SK-N-SH (cell line): ENCODE measurements at regions not wholly inside any gene's neighbourhood (a gene's known extent, or its start where the extent isn't known, plus 50 kb on each side); places are given as distances from the start of the nearest gene placed in this dataset.

Source experiments
- CTCF ChIA-PET: fragments of 300-600, 350-600 bp; formaldehyde crosslinking; extraction: SDS; loops from one replicate; lab custom pipeline; 2021; lab: Yijun Ruan, JAX
- POLR2A ChIA-PET: fragments of 350-600 bp; sonication (Branson Sonifier 250); formaldehyde crosslinking; extraction: SDS; loops from one replicate; lab custom pipeline; 2020; ENCODE audit warnings: antibody characterized with exemption, inconsistent platforms; lab: Yijun Ruan, JAX
- DNase-seq: peaks from one replicate; pipeline ENCODE4 v3.0.0; 2012
- H2AFZ ChIP-seq: fragments of 200-600 bp; sonication (generic); 2 replicates; pipeline ENCODE4 v1.8.1; 2016; ENCODE audit warnings: antibody characterized with exemption, mild to moderate bottlenecking, low read depth
- H3F3A ChIP-seq: fragments of 200-600 bp; sonication (generic); replicated peaks from 2 replicates; pipeline ENCODE3; 2016; ENCODE audit warnings: antibody characterized with exemption, mild to moderate bottlenecking; ENCODE audit not compliant: insufficient read depth
- H3K27ac ChIP-seq, 2 experiments: fragments of 200-500 bp in 1 of 2; fragments of 200-600 bp in 1 of 2; sonication (Bioruptor generic) in 1 of 2; sonication (generic), shearing (Covaris generic) in 1 of 2; 2 replicates each; pipeline versions ENCODE4 v1.5.1 to v1.6.1; 2014 to 2016; ENCODE audit warnings: low read depth in 2 of 2, inconsistent platforms in 1 of 2, low read length in 1 of 2, mild to moderate bottlenecking in 1 of 2, mixed read lengths in 1 of 2
- H3K27me3 ChIP-seq: fragments of 200-600 bp; sonication (generic), shearing (Covaris generic); 2 replicates; pipeline ENCODE4 v1.6.1; 2016; ENCODE audit warnings: mixed run types; ENCODE audit not compliant: insufficient read depth
- H3K36me3 ChIP-seq, 2 experiments: fragments of 200-500 bp in 1 of 2; fragments of 200-600 bp in 1 of 2; sonication (Bioruptor generic) in 1 of 2; sonication (generic) in 1 of 2; replicated peaks in 1 of 2; 2 replicates each; pipeline versions ENCODE3 to v1.5.1; 2014 to 2016; ENCODE audit warnings: low read length in 1 of 2, mild to moderate bottlenecking in 1 of 2; ENCODE audit not compliant: insufficient read depth in 2 of 2, control insufficient read depth in 1 of 2
- H3K4me1 ChIP-seq, 2 experiments: fragments of 200-500 bp in 1 of 2; fragments of 200-600 bp in 1 of 2; sonication (Bioruptor generic) in 1 of 2; sonication (generic), shearing (Covaris generic) in 1 of 2; 2 replicates each; pipeline versions ENCODE4 v1.5.1 to v1.6.1; 2014 to 2016; ENCODE audit warnings: low read depth in 1 of 2, low read length in 1 of 2, mixed run types in 1 of 2; ENCODE audit not compliant: insufficient read depth in 2 of 2, control insufficient read depth in 1 of 2
- H3K4me2 ChIP-seq: fragments of 200-600 bp; sonication (generic), shearing (Covaris generic); 2 replicates; pipeline ENCODE4 v1.6.1; 2017; ENCODE audit warnings: mixed run types
- H3K4me3 ChIP-seq, 2 experiments: fragments of 200-500 bp in 1 of 2; fragments of 200-600 bp in 1 of 2; sonication (Bioruptor generic) in 1 of 2; sonication (generic), shearing (Covaris generic) in 1 of 2; 2 replicates each; pipeline versions ENCODE4 v1.5.1 to v1.8.1; 2014 to 2016; ENCODE audit warnings: low read depth in 2 of 2, inconsistent platforms in 1 of 2, low read length in 1 of 2, mild to moderate bottlenecking in 1 of 2, mixed read lengths in 1 of 2, moderate library complexity in 1 of 2
- H3K79me2 ChIP-seq: fragments of 200-600 bp; sonication (generic); 2 replicates; pipeline ENCODE4 v1.8.1; 2017; ENCODE audit warnings: mild to moderate bottlenecking; ENCODE audit not compliant: insufficient read depth
- H3K9ac ChIP-seq: fragments of 200-600 bp; sonication (generic); 2 replicates; pipeline ENCODE4 v1.6.1; 2017; ENCODE audit warnings: mixed run types
- H3K9me2 ChIP-seq: fragments of 200-600 bp; sonication (generic); 2 replicates; pipeline ENCODE4 v1.6.1; 2017; ENCODE audit warnings: mixed run types
- H3K9me3 ChIP-seq: fragments of 200-600 bp; sonication (generic); 2 replicates; pipeline ENCODE4 v1.6.1; 2017; ENCODE audit warnings: mixed run types, mild to moderate bottlenecking, moderate library complexity
- H4K20me1 ChIP-seq: fragments of 200-600 bp; sonication (generic); 2 replicates; pipeline ENCODE4 v1.6.1; 2017; ENCODE audit warnings: mild to moderate bottlenecking, mixed run types; ENCODE audit not compliant: insufficient read depth
- FOXJ3 ChIP-seq: sonication (generic); formaldehyde crosslinking; IDR thresholded peaks from 2 replicates; pipeline ENCODE4 v1.5.1; 2020; ENCODE audit warnings: mild to moderate bottlenecking, missing genetic modification reagents
- GABPA ChIP-seq: IDR thresholded peaks from 2 replicates; pipeline ENCODE4 v1.4.0; 2012; ENCODE audit warnings: low read depth, mild to moderate bottlenecking
- MXI1 ChIP-seq: IDR thresholded peaks from 2 replicates; pipeline ENCODE4 v1.6.1; 2012; ENCODE audit warnings: mild to moderate bottlenecking, low read depth, low read length, improper control_type of control experiment
- NRF1 ChIP-seq: IDR thresholded peaks from 2 replicates; pipeline ENCODE4 v1.6.1; 2012; ENCODE audit warnings: low read depth, mild to moderate bottlenecking, low read length
- RFX5 ChIP-seq: IDR thresholded peaks from 2 replicates; pipeline ENCODE4 v1.6.1; 2012; ENCODE audit warnings: mild to moderate bottlenecking, improper control_type of control experiment, low read length
- RXRA ChIP-seq: IDR thresholded peaks from 2 replicates; pipeline ENCODE4 v1.4.0; 2012; ENCODE audit warnings: low read depth, mild to moderate bottlenecking, borderline replicate concordance
- TCF12 ChIP-seq: IDR thresholded peaks from 2 replicates; pipeline ENCODE4 v1.4.0; 2012
- TEAD4 ChIP-seq: IDR thresholded peaks from 2 replicates; pipeline ENCODE4 v1.4.0; 2012; ENCODE audit warnings: mild to moderate bottlenecking, borderline replicate concordance; ENCODE audit not compliant: insufficient read depth
- WGBS: methylation state at CpG from one replicate; pipeline ENCODE4 v1.1.6; 2017; ENCODE audit warnings: low lambda C conversion rate; 5-methylcytosine and 5-hydroxymethylcytosine counted together
- TF ChIP-seq, protein P1 (sequence below): fragments of 200-600 bp; sonication (generic); IDR thresholded peaks from 2 replicates; pipeline ENCODE4 v1.6.1; 2017; ENCODE audit warnings: antibody characterized with exemption, mild to moderate bottlenecking, moderate library complexity
- TF ChIP-seq, protein P2 (sequence below): fragments of 150-350 bp; IDR thresholded peaks from 2 replicates; pipeline ENCODE4 v1.6.1; 2016; ENCODE audit warnings: mild to moderate bottlenecking, low read depth, low read length
- TF ChIP-seq, protein P3 (sequence below): fragments of 150-350 bp; IDR thresholded peaks from 2 replicates; pipeline ENCODE4 v1.6.1; 2017; ENCODE audit warnings: antibody characterized with exemption, low read length, low read depth, borderline replicate concordance
- TF ChIP-seq, protein P4 (sequence below): IDR thresholded peaks from 2 replicates; pipeline ENCODE4 v1.4.0; 2012; ENCODE audit warnings: low read depth, borderline replicate concordance

DNA sequence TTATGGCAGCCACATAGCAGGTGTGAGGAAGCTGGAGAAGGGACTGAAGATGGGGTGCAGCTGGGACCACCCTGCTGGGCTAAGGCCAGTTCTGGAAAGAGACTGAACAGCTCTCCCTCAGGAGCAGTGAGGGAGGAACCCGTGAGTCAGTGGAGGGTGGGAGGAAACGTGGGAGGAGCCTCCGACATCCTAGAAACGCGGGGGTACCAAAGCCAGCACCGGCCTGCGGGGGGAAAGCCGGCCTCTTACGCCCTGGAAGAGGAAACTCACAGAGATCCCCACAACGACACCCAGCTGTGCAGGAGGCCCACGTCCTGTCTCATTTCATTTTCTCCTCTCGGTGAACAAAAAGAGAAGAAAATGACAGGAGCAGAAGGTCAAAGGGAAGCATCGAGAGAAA, 185.8 kb upstream of the IRX4 start:
- H3K9me2 ChIP-seq, result no peaks in the 10 kb centered on the region
- H3K9me3 ChIP-seq, result no peaks in the 10 kb centered on the region
- POLR2A ChIA-PET, result no interaction called here
- TF ChIP-seq, protein P1, sequence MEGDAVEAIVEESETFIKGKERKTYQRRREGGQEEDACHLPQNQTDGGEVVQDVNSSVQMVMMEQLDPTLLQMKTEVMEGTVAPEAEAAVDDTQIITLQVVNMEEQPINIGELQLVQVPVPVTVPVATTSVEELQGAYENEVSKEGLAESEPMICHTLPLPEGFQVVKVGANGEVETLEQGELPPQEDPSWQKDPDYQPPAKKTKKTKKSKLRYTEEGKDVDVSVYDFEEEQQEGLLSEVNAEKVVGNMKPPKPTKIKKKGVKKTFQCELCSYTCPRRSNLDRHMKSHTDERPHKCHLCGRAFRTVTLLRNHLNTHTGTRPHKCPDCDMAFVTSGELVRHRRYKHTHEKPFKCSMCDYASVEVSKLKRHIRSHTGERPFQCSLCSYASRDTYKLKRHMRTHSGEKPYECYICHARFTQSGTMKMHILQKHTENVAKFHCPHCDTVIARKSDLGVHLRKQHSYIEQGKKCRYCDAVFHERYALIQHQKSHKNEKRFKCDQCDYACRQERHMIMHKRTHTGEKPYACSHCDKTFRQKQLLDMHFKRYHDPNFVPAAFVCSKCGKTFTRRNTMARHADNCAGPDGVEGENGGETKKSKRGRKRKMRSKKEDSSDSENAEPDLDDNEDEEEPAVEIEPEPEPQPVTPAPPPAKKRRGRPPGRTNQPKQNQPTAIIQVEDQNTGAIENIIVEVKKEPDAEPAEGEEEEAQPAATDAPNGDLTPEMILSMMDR, result no peak
- TF ChIP-seq, protein P2, sequence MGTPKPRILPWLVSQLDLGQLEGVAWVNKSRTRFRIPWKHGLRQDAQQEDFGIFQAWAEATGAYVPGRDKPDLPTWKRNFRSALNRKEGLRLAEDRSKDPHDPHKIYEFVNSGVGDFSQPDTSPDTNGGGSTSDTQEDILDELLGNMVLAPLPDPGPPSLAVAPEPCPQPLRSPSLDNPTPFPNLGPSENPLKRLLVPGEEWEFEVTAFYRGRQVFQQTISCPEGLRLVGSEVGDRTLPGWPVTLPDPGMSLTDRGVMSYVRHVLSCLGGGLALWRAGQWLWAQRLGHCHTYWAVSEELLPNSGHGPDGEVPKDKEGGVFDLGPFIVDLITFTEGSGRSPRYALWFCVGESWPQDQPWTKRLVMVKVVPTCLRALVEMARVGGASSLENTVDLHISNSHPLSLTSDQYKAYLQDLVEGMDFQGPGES, result no peak
- TF ChIP-seq TEAD4, result no peak
- TF ChIP-seq, protein P3, sequence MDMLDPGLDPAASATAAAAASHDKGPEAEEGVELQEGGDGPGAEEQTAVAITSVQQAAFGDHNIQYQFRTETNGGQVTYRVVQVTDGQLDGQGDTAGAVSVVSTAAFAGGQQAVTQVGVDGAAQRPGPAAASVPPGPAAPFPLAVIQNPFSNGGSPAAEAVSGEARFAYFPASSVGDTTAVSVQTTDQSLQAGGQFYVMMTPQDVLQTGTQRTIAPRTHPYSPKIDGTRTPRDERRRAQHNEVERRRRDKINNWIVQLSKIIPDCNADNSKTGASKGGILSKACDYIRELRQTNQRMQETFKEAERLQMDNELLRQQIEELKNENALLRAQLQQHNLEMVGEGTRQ, result no peak
- TF ChIP-seq TCF12, result no peak
- TF ChIP-seq GABPA, result no peak
- no peak for TF ChIP-seq RFX5
- no peak for TF ChIP-seq NRF1
- TF ChIP-seq, protein P4, sequence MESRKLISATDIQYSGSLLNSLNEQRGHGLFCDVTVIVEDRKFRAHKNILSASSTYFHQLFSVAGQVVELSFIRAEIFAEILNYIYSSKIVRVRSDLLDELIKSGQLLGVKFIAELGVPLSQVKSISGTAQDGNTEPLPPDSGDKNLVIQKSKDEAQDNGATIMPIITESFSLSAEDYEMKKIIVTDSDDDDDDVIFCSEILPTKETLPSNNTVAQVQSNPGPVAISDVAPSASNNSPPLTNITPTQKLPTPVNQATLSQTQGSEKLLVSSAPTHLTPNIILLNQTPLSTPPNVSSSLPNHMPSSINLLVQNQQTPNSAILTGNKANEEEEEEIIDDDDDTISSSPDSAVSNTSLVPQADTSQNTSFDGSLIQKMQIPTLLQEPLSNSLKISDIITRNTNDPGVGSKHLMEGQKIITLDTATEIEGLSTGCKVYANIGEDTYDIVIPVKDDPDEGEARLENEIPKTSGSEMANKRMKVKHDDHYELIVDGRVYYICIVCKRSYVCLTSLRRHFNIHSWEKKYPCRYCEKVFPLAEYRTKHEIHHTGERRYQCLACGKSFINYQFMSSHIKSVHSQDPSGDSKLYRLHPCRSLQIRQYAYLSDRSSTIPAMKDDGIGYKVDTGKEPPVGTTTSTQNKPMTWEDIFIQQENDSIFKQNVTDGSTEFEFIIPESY, result no peak
- no peak for TF ChIP-seq MXI1
- no peak for TF ChIP-seq FOXJ3 (CRISPR knock-in tag)
- no peak for TF ChIP-seq RXRA
- TF ChIP-seq, all 33 proteins: peak for 0
- H3K79me2 ChIP-seq, result no peaks in the 10 kb centered on the region
- no peak overlapping the region for H3K27ac ChIP-seq
- 5% methylated on average over 12 of the region's 13 CpGs for WGBS
- no peak overlapping the region for H3K4me3 ChIP-seq
- H3F3A ChIP-seq, result no peaks in the 10 kb centered on the region
- no peaks in the 10 kb centered on the region for H3K36me3 ChIP-seq
- H2AFZ ChIP-seq, result no peak overlapping the region
- H3K4me2 ChIP-seq, result no peak overlapping the region
- H3K9ac ChIP-seq, result no peak overlapping the region
- no peak for DNase-seq
- CTCF ChIA-PET, result no interaction called here
- H3K4me1 ChIP-seq, result no peaks in the 10 kb centered on the region
- peaks cover 27% of the 10 kb centered on the region; the same call in 1 of the 2 replicates for H3K27me3 ChIP-seq
- H4K20me1 ChIP-seq, result no peaks in the 10 kb centered on the region
